ENCODE measurements at regions not wholly inside any gene's neighbourhood (a gene's known extent, or its start where the extent isn't known, plus 50 kb on each side); places are given as distances from the start of the nearest gene placed in this dataset.
"Not testable (repeated sequence)": the region's sequence is repeated elsewhere in the genome, so short reads cannot be mapped to it uniquely, and the experiment has no call there.

- no peak for DNase-seq
These were observed 502.4 kb upstream of the TNP1 start for GRCh38 chr2:217362286-217362685.

DNA sequence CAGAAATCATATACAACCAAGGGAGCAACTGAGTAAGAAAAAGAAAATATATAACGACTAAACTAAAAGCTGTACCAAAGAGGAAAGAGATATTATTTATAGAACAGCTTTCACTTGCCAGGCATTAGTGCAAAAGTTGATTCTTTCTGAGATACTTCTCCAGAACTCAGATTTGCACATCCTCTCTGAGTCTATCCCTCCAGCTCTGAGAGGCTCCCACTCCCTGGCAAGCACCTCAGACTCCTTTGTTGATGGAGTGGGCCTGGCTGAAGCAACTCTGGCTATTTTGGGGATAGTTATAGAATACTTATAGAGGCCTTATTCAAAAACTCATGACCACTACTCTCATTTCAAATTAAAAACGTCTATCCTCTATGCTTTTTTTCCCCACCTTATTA, 501.6 kb upstream of the TNP1 start:
- no peak for DNase-seq

DNA sequence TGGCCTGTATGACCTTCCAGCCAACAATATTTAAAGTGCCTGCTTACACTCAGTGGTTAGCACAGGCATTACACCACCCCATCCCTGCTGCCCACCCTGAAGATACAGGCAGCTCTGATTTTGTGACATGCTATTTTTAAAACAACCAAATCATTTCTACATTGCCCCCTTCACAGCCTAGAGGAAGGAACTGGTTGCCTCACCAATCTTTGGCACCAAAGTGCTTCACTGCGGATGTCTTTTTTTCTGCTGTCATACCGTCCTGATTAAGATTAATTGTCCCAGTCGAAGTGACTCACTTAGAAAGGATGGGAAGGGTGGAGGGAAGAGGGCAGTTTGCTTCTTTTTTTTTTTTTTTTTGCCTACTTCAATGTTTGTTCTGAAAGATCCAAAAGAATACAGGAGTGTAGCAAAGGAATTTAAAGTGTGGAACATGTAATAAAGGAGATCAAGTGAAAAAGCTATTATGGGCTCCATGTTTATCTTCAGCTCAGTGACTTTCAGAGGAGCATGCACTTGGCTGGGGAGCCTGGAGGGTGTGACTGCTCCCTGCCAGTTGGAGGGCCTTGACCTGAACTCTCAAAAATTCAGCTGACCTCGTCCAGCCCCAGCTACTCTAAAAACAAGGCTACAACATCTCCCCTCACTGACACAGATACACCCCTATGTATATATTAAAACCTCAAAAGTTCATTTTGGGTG, 501.1 kb upstream of the TNP1 start:
- DNase-seq = peak in 1 of 2 donors; percentile 56

- no peak for DNase-seq
These were observed 500.2 kb upstream of the TNP1 start for GRCh38 chr2:217360111-217360510.

- DNase-seq = no peak
These were observed 498.2 kb upstream of the TNP1 start for GRCh38 chr2:217357886-217358620.

DNA sequence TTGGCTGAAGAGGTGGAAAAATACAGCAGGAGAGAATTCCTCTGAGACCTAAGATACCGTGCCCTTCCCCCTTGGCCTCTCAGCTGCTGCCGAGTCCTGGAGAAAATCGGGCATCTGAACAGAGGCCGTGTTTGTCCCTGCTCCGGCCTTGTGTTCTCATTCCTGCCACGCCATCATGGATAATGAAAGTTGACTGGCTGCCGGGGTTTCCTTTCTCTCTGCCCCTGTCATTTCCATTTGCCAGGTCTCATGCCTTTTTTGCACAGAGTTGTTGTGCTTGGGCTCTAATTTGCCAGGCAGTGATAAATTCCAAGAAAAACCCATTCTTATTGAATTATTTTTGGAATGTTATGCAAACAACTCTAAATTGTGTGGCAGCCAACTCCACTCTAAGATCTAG, 496.9 kb upstream of the TNP1 start:
- DNase-seq = no peak

DNA sequence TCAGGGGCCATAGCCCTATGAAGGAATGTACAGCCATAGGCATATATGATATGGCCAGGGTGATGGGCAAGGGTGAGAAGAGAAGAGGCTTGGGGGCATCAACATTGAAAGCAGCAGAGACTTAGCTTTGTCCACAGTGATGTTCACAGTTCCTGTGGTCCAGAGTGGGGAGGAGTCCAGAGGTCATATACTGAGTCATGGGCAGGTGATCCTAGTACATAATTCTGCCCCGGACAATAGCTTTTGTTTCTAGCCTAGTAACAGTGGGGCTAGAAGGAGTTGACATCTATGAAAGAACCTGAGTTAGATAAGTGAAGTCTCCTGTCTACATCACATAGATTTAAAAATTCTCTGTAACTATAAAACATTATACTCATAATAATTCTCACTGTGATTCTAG, 496.3 kb upstream of the TNP1 start:
- no peak for DNase-seq

DNA sequence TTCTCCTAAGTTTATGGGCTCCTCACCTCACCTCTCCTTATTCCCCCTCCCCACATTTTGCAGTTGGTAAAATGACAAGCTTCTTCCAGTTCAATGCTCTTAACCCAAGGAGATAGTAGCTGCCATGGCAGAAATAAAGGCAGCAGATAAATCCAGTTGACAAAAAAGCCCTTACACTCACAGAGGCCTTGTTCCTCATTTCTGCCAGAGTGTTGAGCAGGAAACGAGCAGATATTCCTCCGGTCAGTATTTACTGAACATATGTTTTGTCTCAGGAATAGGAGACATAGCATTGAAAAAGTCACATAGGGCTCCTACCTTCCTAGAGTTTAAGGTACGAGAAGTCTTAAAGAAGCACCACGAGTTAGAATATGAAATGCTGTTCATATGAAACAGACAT, 493.7 kb upstream of the TNP1 start:
- DNase-seq = no peak

DNA sequence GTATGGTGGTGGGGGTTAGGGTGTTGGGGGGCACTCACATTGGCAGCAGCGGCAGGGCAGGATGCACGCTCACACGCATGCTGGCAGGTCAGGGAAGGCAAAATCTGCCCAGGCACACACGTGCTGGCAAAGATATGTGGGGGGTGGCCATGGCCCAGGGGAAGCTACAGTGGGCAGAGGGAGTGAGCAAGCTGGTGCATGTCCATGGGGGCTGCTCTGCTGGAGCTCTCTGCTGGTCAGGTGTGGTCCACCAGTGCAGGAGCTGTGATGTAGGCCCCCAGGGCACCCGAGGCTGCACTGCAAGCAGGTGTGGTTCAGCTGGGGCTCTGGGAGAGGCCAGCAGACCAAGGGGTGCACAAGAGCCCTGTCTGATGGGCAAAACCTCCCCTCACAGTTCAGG, 491.5 kb upstream of the TNP1 start:
- DNase-seq = no peak

- no peak for DNase-seq
These were observed 489.4 kb upstream of the TNP1 start for GRCh38 chr2:217349251-217349650.

DNA sequence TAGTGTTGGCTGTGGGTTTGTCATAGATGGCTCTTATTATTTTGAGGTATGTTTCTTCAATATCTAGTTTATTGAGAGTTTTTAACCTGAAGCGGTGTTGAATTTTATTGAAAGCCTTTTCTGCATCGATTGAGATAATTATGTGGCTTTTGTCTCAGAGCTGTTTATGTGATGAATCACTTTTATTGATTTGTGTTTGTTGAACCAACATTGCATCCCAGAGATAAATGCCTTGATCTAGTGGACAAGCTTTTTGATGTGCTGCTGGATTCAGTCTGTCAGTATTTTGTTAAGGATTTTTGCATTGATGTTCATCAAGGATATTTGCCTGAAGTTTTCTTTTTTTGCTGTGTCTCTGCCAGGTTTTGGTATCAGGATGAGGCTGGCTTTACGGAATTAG, 487.8 kb upstream of the TNP1 start:
- not testable (repeated sequence) for DNase-seq

GRCh38 chr2:217346043-217346442, 486.2 kb upstream of the TNP1 start:
- not testable (repeated sequence) for DNase-seq

- DNase-seq = no peak
These were observed 481.0 kb upstream of the TNP1 start for GRCh38 chr2:217340899-217341298.

GRCh38 chr2:217340176-217340575, 480.3 kb upstream of the TNP1 start:
- no peak for DNase-seq

- DNase-seq = no peak
These were observed 479.9 kb upstream of the TNP1 start for GRCh38 chr2:217339753-217340152.

GRCh38 chr2:217338306-217338916, 478.5 kb upstream of the TNP1 start:
- DNase-seq = no peak

DNA sequence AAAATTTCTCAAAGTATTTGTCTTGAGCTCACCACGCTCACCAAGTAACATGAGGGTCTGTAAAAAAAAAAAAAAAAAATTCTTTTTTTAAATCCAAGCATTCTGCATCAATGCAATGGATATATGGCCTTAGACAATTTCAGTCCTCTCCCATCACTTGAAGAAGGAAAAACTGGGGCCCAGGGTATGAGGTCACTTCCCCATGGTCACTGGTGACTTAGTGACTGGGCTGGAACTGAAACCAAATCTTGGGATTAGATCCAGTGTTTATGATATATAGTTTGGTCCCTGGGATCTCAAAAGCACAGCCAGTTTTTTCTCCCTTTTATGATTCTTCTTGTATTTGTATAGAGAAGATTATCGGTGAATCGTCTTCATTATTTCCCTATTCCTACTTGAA, 477.9 kb upstream of the TNP1 start:
- no peak for DNase-seq

DNA sequence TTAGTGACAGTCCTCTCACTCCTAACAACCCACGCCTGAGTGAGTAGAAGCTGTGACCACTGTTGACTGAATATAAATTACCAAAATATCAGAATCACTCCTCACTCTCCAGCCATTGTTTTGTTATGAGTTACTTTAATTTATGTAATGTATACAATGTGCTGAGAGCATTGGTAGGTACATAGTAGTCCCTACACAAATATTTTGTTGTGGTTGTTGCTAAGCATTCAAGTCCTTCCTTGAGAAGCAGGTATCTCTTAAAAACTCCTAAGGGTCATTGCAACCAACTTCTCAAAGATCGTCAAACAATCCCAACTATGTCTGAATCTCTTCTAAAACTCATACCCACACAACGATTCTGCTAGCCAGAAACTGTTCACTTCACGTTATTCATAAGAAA, 476.8 kb upstream of the TNP1 start:
- no peak for DNase-seq

GRCh38 chr2:217335341-217335966, 475.6 kb upstream of the TNP1 start:
- no peak for DNase-seq

- no peak for DNase-seq
These were observed 474.7 kb upstream of the TNP1 start for GRCh38 chr2:217334561-217334960.

DNA sequence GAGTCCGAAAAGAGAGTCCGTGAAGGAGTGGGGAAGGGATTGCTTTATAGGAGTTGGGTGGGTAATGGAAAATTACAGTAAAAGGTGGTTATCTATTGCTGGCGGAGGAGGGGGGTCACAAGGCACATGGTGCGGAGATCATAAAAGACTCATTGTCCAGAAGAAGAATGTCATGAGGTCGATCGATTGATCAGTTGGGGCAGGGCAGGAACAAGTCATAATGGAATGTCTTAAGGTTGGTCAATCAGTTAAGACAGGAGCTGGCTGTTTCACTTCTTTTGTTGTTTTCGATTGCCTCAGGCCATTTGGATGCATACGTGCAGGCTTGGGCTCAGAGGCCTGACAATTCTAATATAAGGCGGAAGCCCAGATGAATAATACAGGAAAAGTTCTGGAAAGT, 473.0 kb upstream of the TNP1 start:
- DNase-seq = no peak

DNA sequence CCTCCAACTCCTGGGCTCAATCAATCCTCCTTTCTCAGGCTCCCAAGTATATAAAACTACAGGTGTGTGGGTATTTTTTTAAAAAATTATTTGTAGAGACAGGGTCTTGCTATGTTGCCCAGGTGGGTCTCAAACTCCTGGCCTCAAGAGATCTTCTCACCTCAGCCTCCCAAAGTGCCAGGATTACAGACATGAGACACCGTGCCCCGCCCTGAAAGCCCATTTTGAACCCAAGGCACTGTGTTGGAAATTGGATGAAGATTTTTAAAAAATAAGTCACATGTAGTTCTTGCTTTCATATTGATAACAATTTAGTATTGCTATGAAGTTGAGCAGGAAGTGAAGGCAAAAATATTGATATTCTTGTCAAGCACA, 472.5 kb upstream of the TNP1 start:
- DNase-seq = no peak

- no peak for DNase-seq
These were observed 471.9 kb upstream of the TNP1 start for GRCh38 chr2:217331523-217332416.
